Right atrium auricular region (tissue), 2 donors: ENCODE measurements at regions not wholly inside any gene's neighbourhood (a gene's known extent, or its start where the extent isn't known, plus 50 kb on each side); places are given as distances from the start of the nearest gene placed in this dataset.

ENCODE experiments used
- DNase-seq: peaks from one replicate; pipeline ENCODE4 v3.0.0-alpha.2; 2019; ENCODE audit warnings: low spot score
- H3K27ac ChIP-seq, 2 donors: fragments of 200-600 bp; sonication (generic); 1 replicate in 1 of 2; 2 replicates in 1 of 2; pipeline ENCODE4 v1.5.1; 2016 to 2019
- H3K27me3 ChIP-seq, 2 donors: fragments of 200-600 bp; sonication (generic); one replicate each; pipeline versions ENCODE4 v1.5.1 to v1.6.0; 2017 to 2019
- H3K36me3 ChIP-seq: fragments of 200-600 bp; sonication (generic); one replicate; pipeline ENCODE4 v1.5.1; 2016
- H3K4me1 ChIP-seq, 2 donors: fragments of 200-600 bp; sonication (generic); one replicate each; pipeline versions ENCODE4 v1.5.1 to v1.6.0; 2017 to 2019
- H3K4me3 ChIP-seq, 2 donors: fragments of 200-600 bp; sonication (generic); 1 replicate in 1 of 2; 2 replicates in 1 of 2; pipeline ENCODE4 v1.5.1; 2017 to 2019; ENCODE audit warnings: mild to moderate bottlenecking in 1 of 2, moderate library complexity in 1 of 2
- H3K9me3 ChIP-seq, 2 donors: fragments of 200-600 bp; sonication (generic); one replicate each; pipeline ENCODE4 v1.5.1; 2019
- CTCF ChIP-seq, 2 donors: fragments of 200-600 bp; sonication (generic); IDR thresholded peaks; one replicate each; pipeline ENCODE4 v1.5.1; 2019; ENCODE audit warnings: antibody characterized with exemption in 2 of 2

- no peak for DNase-seq
- Histone ChIP-seq H3K27me3 (no peaks in the 10 kb centered on the region), H3K4me3 (no peak overlapping the region), H3K27ac (no peak overlapping the region), H3K4me1 (no peaks in the 10 kb centered on the region), H3K36me3 (no peaks in the 10 kb centered on the region), H3K9me3 (peaks cover 0 to 9% of the 10 kb centered on the region in 2 donors)
- TF ChIP-seq CTCF (IDR thresholded peaks at IDR 0.05), result no peak
These were observed 657.0 kb downstream of the TUSC7 start for GRCh38 chr3:117366574-117366973.

GRCh38 chr3:117367861-117368260, 658.3 kb downstream of the TUSC7 start:
- no peak for TF ChIP-seq CTCF (IDR thresholded peaks at IDR 0.05)
- H3K9me3 ChIP-seq, result peaks cover 0 to 9% of the 10 kb centered on the region in 2 donors
- no peak for DNase-seq
- no peaks in the 10 kb centered on the region for H3K36me3 ChIP-seq
- H3K27me3 ChIP-seq, result no peaks in the 10 kb centered on the region
- no peak overlapping the region for H3K4me3 ChIP-seq
- no peak overlapping the region for H3K27ac ChIP-seq
- H3K4me1 ChIP-seq, result no peaks in the 10 kb centered on the region

GRCh38 chr3:117380631-117381030, 671.1 kb downstream of the TUSC7 start:
- no peak for DNase-seq
- no peaks in the 10 kb centered on the region for H3K4me1 ChIP-seq
- no peak for TF ChIP-seq CTCF (IDR thresholded peaks at IDR 0.05)
- no peak overlapping the region for H3K27ac ChIP-seq
- no peaks in the 10 kb centered on the region for H3K27me3 ChIP-seq
- H3K9me3 ChIP-seq, result no peaks in the 10 kb centered on the region
- H3K4me3 ChIP-seq, result no peak overlapping the region
- H3K36me3 ChIP-seq, result no peaks in the 10 kb centered on the region

- Histone ChIP-seq H3K27ac (no peak overlapping the region), H3K9me3 (no peaks in the 10 kb centered on the region), H3K36me3 (no peaks in the 10 kb centered on the region), H3K27me3 (no peaks in the 10 kb centered on the region), H3K4me1 (no peaks in the 10 kb centered on the region), H3K4me3 (no peak overlapping the region)
- TF ChIP-seq CTCF (IDR thresholded peaks at IDR 0.05), result no peak
- no peak for DNase-seq
These were observed 683.5 kb downstream of the TUSC7 start for GRCh38 chr3:117393119-117393518.

GRCh38 chr3:117398141-117398899, 688.7 kb downstream of the TUSC7 start:
- H3K9me3 ChIP-seq, result no peaks in the 10 kb centered on the region
- H3K4me1 ChIP-seq, result no peaks in the 10 kb centered on the region
- no peak for TF ChIP-seq CTCF (IDR thresholded peaks at IDR 0.05)
- no peak for DNase-seq
- no peak overlapping the region for H3K27ac ChIP-seq
- no peaks in the 10 kb centered on the region for H3K27me3 ChIP-seq
- no peaks in the 10 kb centered on the region for H3K36me3 ChIP-seq
- H3K4me3 ChIP-seq, result no peak overlapping the region
